ENCODE measurements at regions not wholly inside any gene's neighbourhood (a gene's known extent, or its start where the extent isn't known, plus 50 kb on each side); places are given as distances from the start of the nearest gene placed in this dataset.

DNA sequence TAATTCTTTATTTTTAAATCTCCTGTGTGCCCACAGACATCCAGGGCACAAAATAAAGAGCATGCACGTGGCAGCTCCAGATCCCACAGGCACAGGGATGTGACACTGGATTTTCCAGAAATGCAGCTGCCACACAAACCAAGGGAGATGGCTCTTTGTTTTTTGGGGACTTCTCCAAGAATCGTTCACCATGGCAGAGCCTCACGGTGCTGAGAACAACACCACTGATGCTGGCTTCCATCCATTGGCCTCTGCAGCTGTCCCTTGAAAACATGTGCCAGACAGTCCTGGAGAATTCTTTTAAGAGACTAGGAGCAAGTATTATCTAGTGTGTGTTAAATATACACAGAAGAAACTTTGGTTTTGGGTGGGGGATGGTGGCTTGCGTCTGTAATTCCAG, 73.2 kb upstream of the SLC22A11 start:
- no peak for TF ChIP-seq POLR2AphosphoS5 (IDR thresholded peaks at IDR 0.05; ENCODE audit: borderline replicate concordance, low read depth, low read length)
- no peak for TF ChIP-seq EZH2 (IDR thresholded peaks at IDR 0.05)
- no peak for TF ChIP-seq FOXP2 (optimal IDR thresholded peaks at IDR 0.05; ENCODE audit: control extremely low read depth, extremely low read length, insufficient read depth)

All from SK-N-MC (cell line).